HG03095 (cell line): ENCODE measurements at regions not wholly inside any gene's neighbourhood (a gene's known extent, or its start where the extent isn't known, plus 50 kb on each side); places are given as distances from the start of the nearest gene placed in this dataset.
A peak's percentile ranks its signal among the peaks of the same experiment; 100 is the strongest.
"Not testable (repeated sequence)": the region's sequence is repeated elsewhere in the genome, so short reads cannot be mapped to it uniquely, and the experiment has no call there.

Experiments used
- ATAC-seq: cut with Tn5 transposase; IDR thresholded peaks from one replicate; pipeline ENCODE4 v1.9.1; 2021; ENCODE audit warnings: moderate library complexity; ENCODE audit not compliant: unreplicated experiment

- ATAC-seq: no peak
Observed at GRCh38 chr3:144499001-144499930, 527.6 kb downstream of the DIPK2A start.

GRCh38 chr3:144501467-144501866, 529.8 kb downstream of the DIPK2A start:
- no peak for ATAC-seq

- ATAC-seq: no peak
Observed at GRCh38 chr3:144502402-144502801, 530.8 kb downstream of the DIPK2A start.

GRCh38 chr3:144506375-144506774, 534.8 kb downstream of the DIPK2A start:
- not testable (repeated sequence) for ATAC-seq

- ATAC-seq: no peak
Observed at GRCh38 chr3:144511346-144511745, 539.7 kb downstream of the DIPK2A start.

GRCh38 chr3:144516026-144516425, 544.4 kb downstream of the DIPK2A start:
- no peak for ATAC-seq

- no peak for ATAC-seq
Observed at GRCh38 chr3:144516589-144516988, 545.0 kb downstream of the DIPK2A start.

- no peak for ATAC-seq
Observed at GRCh38 chr3:144521131-144521530, 549.5 kb downstream of the DIPK2A start.

- no peak for ATAC-seq
Observed at GRCh38 chr3:144522456-144522855, 550.8 kb downstream of the DIPK2A start.

GRCh38 chr3:144523396-144523795, 551.8 kb downstream of the DIPK2A start:
- ATAC-seq: no peak

- ATAC-seq: no peak
Observed at GRCh38 chr3:144524531-144524930, 552.9 kb downstream of the DIPK2A start.

- no peak for ATAC-seq
Observed at GRCh38 chr3:144529566-144529965, 557.9 kb downstream of the DIPK2A start.

- no peak for ATAC-seq
Observed at GRCh38 chr3:144544871-144545270, 573.2 kb downstream of the DIPK2A start.

- ATAC-seq: no peak
Observed at GRCh38 chr3:144546539-144546938, 574.9 kb downstream of the DIPK2A start.

GRCh38 chr3:144548346-144548745, 576.7 kb downstream of the DIPK2A start:
- ATAC-seq: no peak

- ATAC-seq: no peak
Observed at GRCh38 chr3:144549166-144549565, 577.5 kb downstream of the DIPK2A start.

GRCh38 chr3:144552346-144553057, 580.9 kb downstream of the DIPK2A start:
- ATAC-seq: no peak

- no peak for ATAC-seq
Observed at GRCh38 chr3:144553301-144553700, 581.7 kb downstream of the DIPK2A start.

- ATAC-seq: no peak
Observed at GRCh38 chr3:144554889-144555288, 583.3 kb downstream of the DIPK2A start.

- peak; percentile 89 for ATAC-seq
Observed at GRCh38 chr3:144556392-144556791, 584.8 kb downstream of the DIPK2A start.

- no peak for ATAC-seq
Observed at GRCh38 chr3:144557515-144557914, 585.9 kb downstream of the DIPK2A start.

- ATAC-seq: no peak
Observed at GRCh38 chr3:144564011-144564410, 592.4 kb downstream of the DIPK2A start.
